ENCODE measurements at regions not wholly inside any gene's neighbourhood (a gene's known extent, or its start where the extent isn't known, plus 50 kb on each side); places are given as distances from the start of the nearest gene placed in this dataset.

DNA sequence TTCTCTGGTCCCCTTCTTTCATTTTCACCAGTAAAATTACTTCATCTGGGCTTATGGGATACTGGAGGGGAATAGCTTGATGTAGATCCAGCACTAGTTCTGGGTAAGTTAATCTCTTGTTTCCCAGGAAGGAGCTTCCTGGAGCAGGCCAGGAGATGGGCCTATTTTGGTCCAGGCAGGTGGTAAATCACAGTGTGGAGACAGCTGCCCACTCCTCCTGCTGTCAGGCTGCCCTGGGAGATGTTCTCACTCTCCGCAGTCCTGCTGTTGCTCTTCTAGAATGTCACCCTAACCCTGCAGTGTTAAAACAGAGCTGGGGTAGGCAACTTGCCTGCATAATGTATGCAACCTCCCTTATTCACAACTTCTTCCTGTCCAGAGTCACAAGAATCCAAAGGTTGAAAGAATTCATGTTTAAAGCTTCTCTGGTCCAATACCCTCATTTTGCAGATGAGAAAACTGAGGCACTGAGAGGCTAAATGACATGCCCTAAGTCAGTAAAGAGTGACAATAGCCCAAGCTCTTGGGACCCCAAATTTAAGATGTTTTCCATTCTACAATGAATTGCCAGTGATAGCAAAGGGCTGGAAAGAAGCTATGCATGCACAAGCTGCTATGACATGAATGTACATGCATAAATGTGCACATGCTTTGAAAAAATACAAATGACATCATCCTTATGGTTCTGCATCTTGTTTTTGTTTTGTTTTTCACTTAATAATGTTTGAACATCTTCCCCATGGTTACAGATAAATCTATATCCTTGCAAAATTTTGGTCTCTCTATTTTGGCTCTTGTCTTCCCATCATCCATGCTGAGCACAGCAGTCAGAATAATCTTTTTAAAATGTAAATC, 71.8 kb upstream of the ADRA1B start:
- no peaks in the 10 kb centered on the region for H3K4me1 ChIP-seq (ENCODE audit: control insufficient read depth, extremely low read depth, insufficient read depth, low read length)
- ChIA-PET CTCF (no interaction called here), POLR2A (no interaction called here)
- H3K27me3 ChIP-seq (ENCODE audit: control insufficient read depth in 2 of 2, insufficient read depth in 2 of 2, low read length in 2 of 2): no peaks in the 10 kb centered on the region
- no peak overlapping the region for H3K4me2 ChIP-seq (ENCODE audit: insufficient read depth, low read length)
- H4K20me1 ChIP-seq (replicated peaks; ENCODE audit: control insufficient read depth, extremely low read depth, insufficient read depth, low read length): no peaks in the 10 kb centered on the region
- no TSS peak for BruUV-seq (replicated peaks)
- DNase-seq (ENCODE audit: low read depth, low spot score) (no peak), FAIRE-seq (no peak)
- H3K9me3 ChIP-seq (replicated peaks; ENCODE audit: control insufficient read depth, insufficient read depth, low read length): no peaks in the 10 kb centered on the region
- no peak overlapping the region for H3K27ac ChIP-seq (ENCODE audit: insufficient read depth, low read depth, low read length)
- dilution Hi-C loops (cut with MboI; ENCODE audit: extremely low pct_ligation_motif_present, low sequenced_read_pairs): no loop called here
- H2AFZ ChIP-seq (ENCODE audit: low read depth, low read length): no peak overlapping the region
- no peaks in the 10 kb centered on the region for H3K36me3 ChIP-seq (ENCODE audit: control insufficient read depth in 2 of 2, extremely low read depth in 1 of 2, insufficient read depth in 2 of 2, low read length in 2 of 2)
- no peaks in the 10 kb centered on the region for H3K79me2 ChIP-seq (ENCODE audit: control insufficient read depth, insufficient read depth, low read length)
- H3K4me3 ChIP-seq (replicated peaks in 1 of 3; ENCODE audit: insufficient read depth in 1 of 3, low read depth in 1 of 3, low read length in 3 of 3): no peak overlapping the region
- H3K9me1 ChIP-seq (replicated peaks; ENCODE audit: control insufficient read depth, extremely low read depth, insufficient read depth, low read length): no peaks in the 10 kb centered on the region
- no peak overlapping the region for H3K9ac ChIP-seq (replicated peaks; ENCODE audit: extremely low read depth, insufficient read depth, low read length)
- intact Hi-C loops (cut with micrococcal nuclease): no loop called here
- TF ChIP-seq JUN (IDR thresholded peaks at IDR 0.05; ENCODE audit: borderline replicate concordance, insufficient read depth, insufficient read length, low read depth) (no peak), POLR2AphosphoS5 (IDR thresholded peaks at IDR 0.05; ENCODE audit: insufficient read depth, low read depth, low read length) (no peak), POLR2A (IDR thresholded peaks at IDR 0.05; ENCODE audit: low read depth, low read length) (no peak), EZH2 (IDR thresholded peaks at IDR 0.05; ENCODE audit: borderline replicate concordance, low read depth, low read length, severe bottlenecking) (no peak), MYC (IDR thresholded peaks at IDR 0.05; ENCODE audit: low read depth, low read length) (no peak), GATA2 (IDR thresholded peaks at IDR 0.05; ENCODE audit: insufficient read depth, insufficient read length, low read depth, low read length) (no peak), FOS (IDR thresholded peaks at IDR 0.05; ENCODE audit: borderline replicate concordance, insufficient read depth, low read length) (no peak)
- TF ChIP-seq, protein P1, sequence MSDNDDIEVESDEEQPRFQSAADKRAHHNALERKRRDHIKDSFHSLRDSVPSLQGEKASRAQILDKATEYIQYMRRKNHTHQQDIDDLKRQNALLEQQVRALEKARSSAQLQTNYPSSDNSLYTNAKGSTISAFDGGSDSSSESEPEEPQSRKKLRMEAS (IDR thresholded peaks at IDR 0.05; ENCODE audit: insufficient read depth, insufficient read length): no peak
- TF ChIP-seq, protein P2, sequence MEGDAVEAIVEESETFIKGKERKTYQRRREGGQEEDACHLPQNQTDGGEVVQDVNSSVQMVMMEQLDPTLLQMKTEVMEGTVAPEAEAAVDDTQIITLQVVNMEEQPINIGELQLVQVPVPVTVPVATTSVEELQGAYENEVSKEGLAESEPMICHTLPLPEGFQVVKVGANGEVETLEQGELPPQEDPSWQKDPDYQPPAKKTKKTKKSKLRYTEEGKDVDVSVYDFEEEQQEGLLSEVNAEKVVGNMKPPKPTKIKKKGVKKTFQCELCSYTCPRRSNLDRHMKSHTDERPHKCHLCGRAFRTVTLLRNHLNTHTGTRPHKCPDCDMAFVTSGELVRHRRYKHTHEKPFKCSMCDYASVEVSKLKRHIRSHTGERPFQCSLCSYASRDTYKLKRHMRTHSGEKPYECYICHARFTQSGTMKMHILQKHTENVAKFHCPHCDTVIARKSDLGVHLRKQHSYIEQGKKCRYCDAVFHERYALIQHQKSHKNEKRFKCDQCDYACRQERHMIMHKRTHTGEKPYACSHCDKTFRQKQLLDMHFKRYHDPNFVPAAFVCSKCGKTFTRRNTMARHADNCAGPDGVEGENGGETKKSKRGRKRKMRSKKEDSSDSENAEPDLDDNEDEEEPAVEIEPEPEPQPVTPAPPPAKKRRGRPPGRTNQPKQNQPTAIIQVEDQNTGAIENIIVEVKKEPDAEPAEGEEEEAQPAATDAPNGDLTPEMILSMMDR (IDR thresholded peaks at IDR 0.05; ENCODE audit: extremely low read depth in 1 of 2, insufficient read depth in 1 of 2, low read depth in 1 of 2, low read length in 2 of 2): no peak
